ENCODE measurements at regions not wholly inside any gene's neighbourhood (a gene's known extent, or its start where the extent isn't known, plus 50 kb on each side); places are given as distances from the start of the nearest gene placed in this dataset.

- H3K4me1 ChIP-seq (ENCODE audit: control insufficient read depth, insufficient read depth, low read length): peaks cover 1% of the 10 kb centered on the region; the same call in 1 of the 2 replicates
- no peaks in the 10 kb centered on the region for H3K9me3 ChIP-seq (ENCODE audit: control insufficient read depth, insufficient read depth, low read length)
- WGBS (ENCODE audit: insufficient coverage, insufficient read length): no CpG with 5 or more reads among the region's 7 CpGs
- no peak for DNase-seq (ENCODE audit: low read depth, low spot score)
- no peak overlapping the region for H3K4me3 ChIP-seq (ENCODE audit: low read length)
- H3K27ac ChIP-seq (ENCODE audit: low read length): no peak overlapping the region
- no peaks in the 10 kb centered on the region for H3K27me3 ChIP-seq (ENCODE audit: control insufficient read depth, insufficient read depth, low read length)
- H3K36me3 ChIP-seq (ENCODE audit: control insufficient read depth, insufficient read depth, low read length): no peaks in the 10 kb centered on the region
Measured at GRCh38 chr2:80869858-80870438, 565.4 kb upstream of the LRRTM1 start.

GRCh38 chr2:80863147-80863714 is 558.7 kb upstream of the LRRTM1 start:
- no CpG with 5 or more reads among the region's 4 CpGs for WGBS (ENCODE audit: insufficient coverage, insufficient read length)
- DNase-seq (ENCODE audit: low read depth, low spot score): no peak

GRCh38 chr2:80858965-80859364 is 554.4 kb upstream of the LRRTM1 start:
- Histone ChIP-seq H3K27ac (ENCODE audit: low read length) (no peak overlapping the region), H3K9me3 (ENCODE audit: control insufficient read depth, insufficient read depth, low read length) (no peaks in the 10 kb centered on the region), H3K4me1 (ENCODE audit: control insufficient read depth, insufficient read depth, low read length) (no peaks in the 10 kb centered on the region), H3K27me3 (ENCODE audit: control insufficient read depth, insufficient read depth, low read length) (no peaks in the 10 kb centered on the region), H3K4me3 (ENCODE audit: low read length) (no peak overlapping the region), H3K36me3 (ENCODE audit: control insufficient read depth, insufficient read depth, low read length) (no peaks in the 10 kb centered on the region)
- DNase-seq (ENCODE audit: low read depth, low spot score): no peak
- no CpG with 5 or more reads among the region's 1 CpG for WGBS (ENCODE audit: insufficient coverage, insufficient read length)

More at GRCh38 chr2:80863147-80863714, 558.7 kb upstream of the LRRTM1 start:
- Histone ChIP-seq H3K36me3 (ENCODE audit: control insufficient read depth, insufficient read depth, low read length) (no peaks in the 10 kb centered on the region), H3K4me1 (ENCODE audit: control insufficient read depth, insufficient read depth, low read length) (no peaks in the 10 kb centered on the region), H3K4me3 (ENCODE audit: low read length) (no peak overlapping the region), H3K27ac (ENCODE audit: low read length) (no peak overlapping the region), H3K9me3 (ENCODE audit: control insufficient read depth, insufficient read depth, low read length) (no peaks in the 10 kb centered on the region), H3K27me3 (ENCODE audit: control insufficient read depth, insufficient read depth, low read length) (no peaks in the 10 kb centered on the region)

- no peaks in the 10 kb centered on the region for H3K36me3 ChIP-seq (ENCODE audit: control insufficient read depth, insufficient read depth, low read length)
- no peaks in the 10 kb centered on the region for H3K27me3 ChIP-seq (ENCODE audit: control insufficient read depth, insufficient read depth, low read length)
- no peaks in the 10 kb centered on the region for H3K4me1 ChIP-seq (ENCODE audit: control insufficient read depth, insufficient read depth, low read length)
Measured at GRCh38 chr2:80856227-80856626, 551.7 kb upstream of the LRRTM1 start.

GRCh38 chr2:80854831-80855230 is 550.3 kb upstream of the LRRTM1 start:
- WGBS (ENCODE audit: insufficient coverage, insufficient read length): no CpG with 5 or more reads among the region's 1 CpG

More at GRCh38 chr2:80856227-80856626, 551.7 kb upstream of the LRRTM1 start:
- Histone ChIP-seq H3K27ac (ENCODE audit: low read length) (no peak overlapping the region), H3K4me3 (ENCODE audit: low read length) (no peak overlapping the region), H3K9me3 (ENCODE audit: control insufficient read depth, insufficient read depth, low read length) (no peaks in the 10 kb centered on the region)
- DNase-seq (ENCODE audit: low read depth, low spot score): no peak

GRCh38 chr2:80852808-80853139 is 548.2 kb upstream of the LRRTM1 start:
- Histone ChIP-seq H3K4me3 (ENCODE audit: low read length) (no peak overlapping the region), H3K36me3 (ENCODE audit: control insufficient read depth, insufficient read depth, low read length) (no peaks in the 10 kb centered on the region), H3K9me3 (ENCODE audit: control insufficient read depth, insufficient read depth, low read length) (no peaks in the 10 kb centered on the region), H3K27me3 (ENCODE audit: control insufficient read depth, insufficient read depth, low read length) (no peaks in the 10 kb centered on the region), H3K4me1 (ENCODE audit: control insufficient read depth, insufficient read depth, low read length) (no peaks in the 10 kb centered on the region), H3K27ac (ENCODE audit: low read length) (no peak overlapping the region)
- WGBS (ENCODE audit: insufficient coverage, insufficient read length): no CpG with 5 or more reads among the region's 2 CpGs
- no peak for DNase-seq (ENCODE audit: low read depth, low spot score)

More at GRCh38 chr2:80854831-80855230, 550.3 kb upstream of the LRRTM1 start:
- no peak for DNase-seq (ENCODE audit: low read depth, low spot score)
- Histone ChIP-seq H3K27ac (ENCODE audit: low read length) (no peak overlapping the region), H3K36me3 (ENCODE audit: control insufficient read depth, insufficient read depth, low read length) (no peaks in the 10 kb centered on the region), H3K9me3 (ENCODE audit: control insufficient read depth, insufficient read depth, low read length) (no peaks in the 10 kb centered on the region), H3K4me1 (ENCODE audit: control insufficient read depth, insufficient read depth, low read length) (no peaks in the 10 kb centered on the region), H3K4me3 (ENCODE audit: low read length) (no peak overlapping the region), H3K27me3 (ENCODE audit: control insufficient read depth, insufficient read depth, low read length) (no peaks in the 10 kb centered on the region)

- H3K4me3 ChIP-seq (ENCODE audit: low read length): no peak overlapping the region
- 100% methylated on average over 2 of the region's 4 CpGs for WGBS (ENCODE audit: insufficient coverage, insufficient read length)
- no peaks in the 10 kb centered on the region for H3K27me3 ChIP-seq (ENCODE audit: control insufficient read depth, insufficient read depth, low read length)
- H3K4me1 ChIP-seq (ENCODE audit: control insufficient read depth, insufficient read depth, low read length): no peaks in the 10 kb centered on the region
- H3K27ac ChIP-seq (ENCODE audit: low read length): no peak overlapping the region
- no peaks in the 10 kb centered on the region for H3K36me3 ChIP-seq (ENCODE audit: control insufficient read depth, insufficient read depth, low read length)
- H3K9me3 ChIP-seq (ENCODE audit: control insufficient read depth, insufficient read depth, low read length): no peaks in the 10 kb centered on the region
- no peak for DNase-seq (ENCODE audit: low read depth, low spot score)
Measured at GRCh38 chr2:80852079-80852807, 547.7 kb upstream of the LRRTM1 start.

- no peaks in the 10 kb centered on the region for H3K36me3 ChIP-seq (ENCODE audit: control insufficient read depth, insufficient read depth, low read length)
- H3K4me3 ChIP-seq (ENCODE audit: low read length): no peak overlapping the region
- WGBS (ENCODE audit: insufficient coverage, insufficient read length): no CpG with 5 or more reads among the region's 5 CpGs
- H3K27ac ChIP-seq (ENCODE audit: low read length): no peak overlapping the region
- no peak for DNase-seq (ENCODE audit: low read depth, low spot score)
- H3K9me3 ChIP-seq (ENCODE audit: control insufficient read depth, insufficient read depth, low read length): no peaks in the 10 kb centered on the region
- no peaks in the 10 kb centered on the region for H3K4me1 ChIP-seq (ENCODE audit: control insufficient read depth, insufficient read depth, low read length)
- H3K27me3 ChIP-seq (ENCODE audit: control insufficient read depth, insufficient read depth, low read length): no peaks in the 10 kb centered on the region
Measured at GRCh38 chr2:80830891-80831290, 526.3 kb upstream of the LRRTM1 start.

GRCh38 chr2:80822999-80823398 is 518.4 kb upstream of the LRRTM1 start:
- Histone ChIP-seq H3K4me1 (ENCODE audit: control insufficient read depth, insufficient read depth, low read length) (no peaks in the 10 kb centered on the region), H3K4me3 (ENCODE audit: low read length) (no peak overlapping the region), H3K27me3 (ENCODE audit: control insufficient read depth, insufficient read depth, low read length) (no peaks in the 10 kb centered on the region), H3K9me3 (ENCODE audit: control insufficient read depth, insufficient read depth, low read length) (no peaks in the 10 kb centered on the region), H3K36me3 (ENCODE audit: control insufficient read depth, insufficient read depth, low read length) (no peaks in the 10 kb centered on the region), H3K27ac (ENCODE audit: low read length) (no peak overlapping the region)
- no peak for DNase-seq (ENCODE audit: low read depth, low spot score)
- no CpG with 5 or more reads among the region's 4 CpGs for WGBS (ENCODE audit: insufficient coverage, insufficient read length)

- peak; percentile 9 for DNase-seq (ENCODE audit: low read depth, low spot score)
- no peak overlapping the region for H3K27ac ChIP-seq (ENCODE audit: low read length)
- peaks cover 1% of the 10 kb centered on the region; the same call in 1 of the 2 replicates for H3K4me1 ChIP-seq (ENCODE audit: control insufficient read depth, insufficient read depth, low read length)
- H3K4me3 ChIP-seq (ENCODE audit: low read length): no peak overlapping the region
- no peaks in the 10 kb centered on the region for H3K36me3 ChIP-seq (ENCODE audit: control insufficient read depth, insufficient read depth, low read length)
- no peaks in the 10 kb centered on the region for H3K27me3 ChIP-seq (ENCODE audit: control insufficient read depth, insufficient read depth, low read length)
- no CpG with 5 or more reads among the region's 1 CpG for WGBS (ENCODE audit: insufficient coverage, insufficient read length)
- H3K9me3 ChIP-seq (ENCODE audit: control insufficient read depth, insufficient read depth, low read length): no peaks in the 10 kb centered on the region
Measured at GRCh38 chr2:80815259-80815658, 510.7 kb upstream of the LRRTM1 start.

All from iPS DF 6.9 (cell line).